Peyer's patch (tissue), 4 donors: ENCODE measurements at regions not wholly inside any gene's neighbourhood (a gene's known extent, or its start where the extent isn't known, plus 50 kb on each side); places are given as distances from the start of the nearest gene placed in this dataset.
"Not testable (repeated sequence)": the region's sequence is repeated elsewhere in the genome, so short reads cannot be mapped to it uniquely, and the experiment has no call there.

Experiments used
- DNase-seq, 3 donors: peaks; one replicate each; pipeline ENCODE4 v3.0.0-alpha.2; 2017 to 2019
- H3K27ac ChIP-seq, 4 donors: fragments of 200-600 bp; sonication (generic); one replicate each; pipeline ENCODE4 v1.5.1; 2016 to 2019
- H3K27me3 ChIP-seq, 2 donors: fragments of 200-600 bp; sonication (generic); one replicate each; pipeline ENCODE4 v1.5.1; 2019
- H3K36me3 ChIP-seq, 3 donors: fragments of 200-600 bp; sonication (generic); one replicate each; pipeline ENCODE4 v1.5.1; 2016 to 2019
- H3K4me1 ChIP-seq, 4 donors: fragments of 200-600 bp; sonication (generic); one replicate each; pipeline ENCODE4 v1.5.1; 2016 to 2019
- H3K4me3 ChIP-seq, 4 donors: fragments of 200-600 bp; sonication (generic); 1 replicate in 3 of 4; 2 replicates in 1 of 4; pipeline ENCODE4 v1.5.1; 2016 to 2019; ENCODE audit warnings: mild to moderate bottlenecking in 1 of 4
- H3K9me3 ChIP-seq, 4 donors: fragments of 200-600 bp; sonication (generic); one replicate each; pipeline ENCODE4 v1.5.1; 2016 to 2019; ENCODE audit warnings: mild to moderate bottlenecking in 1 of 4
- POLR2A ChIP-seq, 2 donors: fragments of 450-650 bp; IDR thresholded peaks; one replicate each; pipeline ENCODE4 v1.5.1; 2017; ENCODE audit warnings: antibody characterized with exemption in 2 of 2, mild to moderate bottlenecking in 2 of 2, moderate library complexity in 2 of 2
- TF ChIP-seq, protein P1 (sequence below), 6 experiments: fragments of 450-650 bp in 4 of 6; fragments of 200-600 bp in 2 of 6; sonication (generic) in 1 of 6; IDR thresholded peaks; one replicate each; pipeline ENCODE4 v1.5.1; 2017 to 2019; ENCODE audit warnings: antibody characterized with exemption in 6 of 6, mild to moderate bottlenecking in 3 of 6, moderate library complexity in 1 of 6

DNA sequence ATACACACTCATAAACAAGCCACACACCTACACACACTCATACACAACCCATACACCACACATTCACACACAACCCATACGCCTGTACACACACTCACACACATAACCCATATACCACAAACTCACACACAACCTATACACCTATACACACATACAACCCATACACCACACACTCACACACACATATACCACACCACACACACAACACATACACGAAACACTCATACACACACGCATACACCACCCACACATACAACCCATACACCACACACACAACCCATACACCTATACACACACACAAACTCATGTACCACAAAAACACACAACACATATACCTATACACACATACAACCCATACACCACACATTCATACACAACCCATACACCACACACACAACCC, 164.3 kb downstream of the TMEM121 start:
- TF ChIP-seq, protein P1, sequence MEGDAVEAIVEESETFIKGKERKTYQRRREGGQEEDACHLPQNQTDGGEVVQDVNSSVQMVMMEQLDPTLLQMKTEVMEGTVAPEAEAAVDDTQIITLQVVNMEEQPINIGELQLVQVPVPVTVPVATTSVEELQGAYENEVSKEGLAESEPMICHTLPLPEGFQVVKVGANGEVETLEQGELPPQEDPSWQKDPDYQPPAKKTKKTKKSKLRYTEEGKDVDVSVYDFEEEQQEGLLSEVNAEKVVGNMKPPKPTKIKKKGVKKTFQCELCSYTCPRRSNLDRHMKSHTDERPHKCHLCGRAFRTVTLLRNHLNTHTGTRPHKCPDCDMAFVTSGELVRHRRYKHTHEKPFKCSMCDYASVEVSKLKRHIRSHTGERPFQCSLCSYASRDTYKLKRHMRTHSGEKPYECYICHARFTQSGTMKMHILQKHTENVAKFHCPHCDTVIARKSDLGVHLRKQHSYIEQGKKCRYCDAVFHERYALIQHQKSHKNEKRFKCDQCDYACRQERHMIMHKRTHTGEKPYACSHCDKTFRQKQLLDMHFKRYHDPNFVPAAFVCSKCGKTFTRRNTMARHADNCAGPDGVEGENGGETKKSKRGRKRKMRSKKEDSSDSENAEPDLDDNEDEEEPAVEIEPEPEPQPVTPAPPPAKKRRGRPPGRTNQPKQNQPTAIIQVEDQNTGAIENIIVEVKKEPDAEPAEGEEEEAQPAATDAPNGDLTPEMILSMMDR (IDR thresholded peaks at IDR 0.05): no peak
- no peak for TF ChIP-seq POLR2A (IDR thresholded peaks at IDR 0.05)
- Histone ChIP-seq H3K27ac (peak overlapping the region in 2 of 4 donors; percentile 59 to 70), H3K9me3 (no peaks in the 10 kb centered on the region), H3K4me1 (peaks cover 0 to 3% (median 0%) of the 10 kb centered on the region in 4 donors), H3K36me3 (no peaks in the 10 kb centered on the region), H3K4me3 (no peak overlapping the region), H3K27me3 (no peaks in the 10 kb centered on the region)
- peak in 1 of 3 donors; percentile 1 for DNase-seq

DNA sequence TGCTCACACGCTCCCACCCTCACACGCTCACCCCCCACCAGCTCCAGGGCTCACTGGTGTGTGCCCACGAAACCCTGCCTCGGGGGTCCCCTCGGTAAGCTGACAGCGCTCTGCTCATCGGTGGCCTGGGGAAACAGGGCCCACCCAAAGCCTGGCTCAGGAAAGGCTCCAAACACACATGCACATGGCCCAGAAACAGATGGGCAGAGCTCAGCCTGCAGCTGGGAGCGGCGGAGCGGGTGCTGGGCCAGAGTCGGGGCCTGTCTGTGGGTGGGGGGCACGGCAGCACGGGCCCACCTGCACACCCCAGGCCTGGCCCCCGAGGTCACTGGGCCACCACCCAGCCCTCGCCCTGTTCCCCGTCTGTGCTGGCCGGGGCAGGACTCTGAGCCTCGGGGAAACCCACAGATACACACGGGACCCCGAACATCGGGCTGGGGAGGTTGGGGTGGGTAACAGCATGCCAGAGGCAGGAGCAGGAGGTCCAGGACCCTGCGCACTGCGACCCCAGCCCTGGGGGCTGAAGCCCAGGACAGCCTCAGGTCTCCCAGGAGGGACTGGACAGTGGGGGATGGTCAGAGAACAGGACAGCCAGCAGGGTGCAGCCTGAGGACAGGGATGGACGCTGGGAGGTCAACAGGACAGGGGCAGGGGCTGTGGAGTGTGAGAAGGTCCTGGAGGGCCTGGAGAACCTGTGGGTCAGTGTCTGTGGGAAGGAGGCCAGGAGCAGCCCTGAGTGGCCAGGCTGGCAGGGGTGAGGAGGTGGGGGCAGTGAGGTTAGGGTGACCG, 165.1 kb downstream of the TMEM121 start:
- not testable (repeated sequence) for H3K36me3 ChIP-seq, H3K4me1 ChIP-seq, H3K9me3 ChIP-seq, H3K4me3 ChIP-seq, H3K27me3 ChIP-seq
- peak overlapping the region in 2 of 4 donors; percentile 59 to 70 for H3K27ac ChIP-seq
- DNase-seq: peak in 2 of 3 donors; percentile 12 to 36

DNA sequence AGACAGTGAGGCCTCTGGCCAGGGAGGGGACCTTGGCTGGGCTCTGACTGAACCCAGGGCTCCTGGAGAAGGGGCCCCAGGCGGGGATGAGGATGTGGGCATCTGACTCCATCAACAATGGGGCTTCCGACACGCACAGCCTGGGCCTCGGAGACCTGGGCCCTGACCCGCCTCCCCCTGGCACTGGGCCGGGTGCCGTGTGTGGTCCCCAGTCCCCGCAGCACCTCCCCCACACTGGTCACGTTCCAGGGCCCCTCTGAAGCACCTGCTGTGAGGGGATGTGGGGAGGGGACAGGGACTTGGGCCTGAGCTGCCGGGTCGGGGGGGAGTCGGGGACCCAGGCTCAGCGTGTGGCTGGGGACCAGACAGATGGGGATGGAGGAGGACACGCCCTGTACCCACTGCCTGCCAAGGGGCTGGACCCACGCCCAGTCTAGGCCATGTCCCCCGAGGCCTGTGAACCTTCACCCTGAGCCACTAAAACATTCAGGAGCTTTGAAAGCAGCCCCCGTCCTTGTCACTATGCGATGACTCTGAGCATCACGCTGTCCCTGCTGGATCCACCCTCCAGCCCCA, 165.8 kb downstream of the TMEM121 start:
- not testable (repeated sequence) for H3K4me3 ChIP-seq, H3K27me3 ChIP-seq, H3K4me1 ChIP-seq, H3K36me3 ChIP-seq, H3K9me3 ChIP-seq
- peak overlapping the region in 2 of 4 donors; percentile 59 to 70 for H3K27ac ChIP-seq
- DNase-seq: peak in 2 of 3 donors; percentile 15 to 46

DNA sequence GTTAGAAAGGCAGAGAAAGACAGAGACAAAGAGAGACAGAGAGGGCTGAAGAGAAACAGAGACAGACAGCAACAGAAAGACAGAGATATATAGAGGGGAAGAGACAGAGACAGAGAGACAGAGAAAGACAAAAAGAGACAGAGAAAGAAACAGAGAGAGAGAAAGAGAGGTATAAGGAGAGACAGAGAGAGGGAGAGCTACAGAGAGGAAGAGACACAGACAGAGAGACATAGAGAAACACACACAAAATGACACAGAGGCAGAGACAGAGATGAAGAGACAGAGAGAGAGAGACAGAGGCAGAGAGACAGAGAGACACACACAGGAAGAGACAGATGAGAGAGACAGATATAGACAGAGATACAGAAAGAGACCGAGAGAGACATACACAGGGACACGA, 168.6 kb downstream of the TMEM121 start:
- Histone ChIP-seq H3K4me3 (no peak overlapping the region), H3K27me3 (no peaks in the 10 kb centered on the region), H3K9me3 (no peaks in the 10 kb centered on the region), H3K4me1 (no peaks in the 10 kb centered on the region), H3K27ac (peak overlapping the region in 2 of 4 donors; percentile 57), H3K36me3 (no peaks in the 10 kb centered on the region)
- TF ChIP-seq POLR2A (IDR thresholded peaks at IDR 0.05): no peak
- TF ChIP-seq, protein P1 (IDR thresholded peaks at IDR 0.05): no peak
- DNase-seq: no peak

DNA sequence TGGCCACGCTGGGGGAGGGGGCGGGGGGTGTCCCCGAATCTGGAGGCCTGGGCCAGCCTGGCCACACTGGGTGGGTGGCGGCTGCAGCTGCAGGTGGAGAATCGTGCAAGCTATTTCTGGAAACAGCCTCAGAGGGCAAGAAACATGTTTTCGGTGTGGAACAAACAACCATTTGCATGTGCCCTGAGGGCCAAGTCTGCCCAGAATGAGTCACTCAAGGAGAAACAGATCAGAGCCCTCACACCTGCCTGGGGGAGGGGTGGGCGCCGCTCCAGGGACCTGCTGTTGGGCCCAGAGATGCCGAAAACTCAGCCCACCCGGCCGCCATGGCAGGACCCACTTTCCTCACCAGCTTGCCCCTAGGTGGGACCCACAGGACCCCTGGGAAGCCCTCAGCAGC, 170.0 kb downstream of the TMEM121 start:
- H3K9me3 ChIP-seq, H3K4me3 ChIP-seq, H3K27me3 ChIP-seq, H3K36me3 ChIP-seq, DNase-seq, H3K27ac ChIP-seq, H3K4me1 ChIP-seq: not testable (repeated sequence)

DNA sequence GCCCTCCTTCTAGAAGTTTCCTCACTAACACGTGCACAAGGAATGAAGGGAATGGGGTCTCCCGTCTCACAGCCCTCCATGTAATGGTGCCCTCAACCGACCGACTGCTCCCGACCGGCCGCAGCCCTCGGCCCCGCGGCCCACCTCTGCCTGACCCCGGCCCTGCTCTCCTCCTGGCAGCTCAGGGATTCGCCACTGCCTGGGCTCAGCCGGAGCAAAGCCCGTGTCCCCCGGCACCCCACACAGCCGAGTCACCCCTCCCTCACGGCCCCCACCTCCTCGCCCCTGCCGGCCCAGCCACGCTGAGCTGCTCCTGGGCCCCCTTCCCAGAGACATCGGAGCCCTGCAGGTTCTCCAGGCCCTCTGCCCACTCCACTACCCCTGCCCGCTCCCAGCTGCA, 171.0 kb downstream of the TMEM121 start:
- H3K4me3 ChIP-seq, H3K4me1 ChIP-seq, H3K27me3 ChIP-seq, H3K9me3 ChIP-seq, H3K36me3 ChIP-seq, DNase-seq: not testable (repeated sequence)
- H3K27ac ChIP-seq: peak overlapping the region in 2 of 4 donors; percentile 67 to 75

DNA sequence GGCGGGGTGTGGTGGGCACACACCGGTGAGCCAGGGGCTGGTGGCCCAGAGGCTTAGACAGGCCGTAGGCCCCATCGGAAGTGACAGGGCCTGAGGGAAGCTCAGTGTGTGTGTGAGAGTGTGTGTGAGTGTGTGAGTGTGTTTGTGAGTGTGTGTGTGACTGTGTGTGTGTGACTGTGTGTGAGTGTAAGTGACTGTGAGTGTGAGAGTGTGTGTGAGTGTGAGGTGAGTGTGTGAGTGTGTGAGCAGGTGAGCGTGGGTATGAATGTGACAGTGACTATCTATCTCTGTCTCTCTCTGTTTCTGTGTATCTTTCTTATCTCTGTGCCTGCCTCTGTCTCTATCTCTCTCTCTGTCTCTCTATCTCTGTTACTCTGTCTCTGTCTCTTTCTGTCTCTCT, 171.6 kb downstream of the TMEM121 start:
- H3K9me3 ChIP-seq, H3K4me1 ChIP-seq, DNase-seq, H3K27me3 ChIP-seq, H3K36me3 ChIP-seq, H3K4me3 ChIP-seq: not testable (repeated sequence)
- peak overlapping the region in 2 of 4 donors; percentile 67 to 75 for H3K27ac ChIP-seq

DNA sequence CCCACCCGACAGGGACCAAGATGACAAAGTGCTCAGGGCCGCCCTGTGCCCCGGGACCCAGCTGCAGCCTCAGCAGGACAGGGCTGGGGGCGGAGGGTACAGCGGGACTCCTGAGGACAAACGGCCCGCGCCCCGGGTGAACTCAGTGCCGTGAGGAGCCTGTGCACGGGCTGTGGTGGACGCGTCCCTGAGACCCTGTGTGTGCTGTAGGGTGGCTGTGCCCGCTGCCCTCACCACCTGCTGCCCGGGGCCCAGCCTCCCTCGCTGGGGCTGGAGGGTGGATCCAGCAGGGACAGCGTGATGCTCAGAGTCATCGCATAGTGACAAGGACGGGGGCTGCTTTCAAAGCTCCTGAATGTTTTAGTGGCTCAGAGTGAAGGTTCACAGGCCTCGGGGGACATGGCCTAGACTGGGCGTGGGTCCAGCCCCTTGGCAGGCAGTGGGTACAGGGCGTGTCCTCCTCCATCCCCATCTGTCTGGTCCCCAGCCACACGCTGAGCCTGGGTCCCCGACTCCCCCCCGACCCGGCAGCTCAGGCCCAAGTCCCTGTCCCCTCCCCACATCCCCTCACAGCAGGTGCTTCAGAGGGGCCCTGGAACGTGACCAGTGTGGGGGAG, 172.7 kb downstream of the TMEM121 start:
- not testable (repeated sequence) for H3K9me3 ChIP-seq, DNase-seq

DNA sequence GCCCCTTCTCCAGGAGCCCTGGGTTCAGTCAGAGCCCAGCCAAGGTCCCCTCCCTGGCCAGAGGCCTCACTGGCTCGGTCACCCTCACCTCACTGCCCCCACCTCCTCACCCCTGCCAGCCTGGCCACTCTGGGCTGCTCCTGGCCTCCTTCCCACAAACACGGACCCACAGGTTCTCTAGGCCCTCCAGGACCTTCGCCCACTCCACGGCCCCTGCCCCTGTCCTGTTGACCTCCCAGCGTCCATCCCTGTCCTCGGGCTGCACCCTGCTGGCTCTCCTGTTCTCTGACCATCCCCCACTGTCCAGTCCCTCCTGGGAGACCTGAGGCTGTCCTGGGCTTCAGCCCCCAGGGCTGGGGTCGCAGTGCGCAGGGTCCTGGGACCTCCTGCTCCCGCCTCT, 173.3 kb downstream of the TMEM121 start:
- not testable (repeated sequence) for H3K36me3 ChIP-seq, H3K4me1 ChIP-seq, H3K4me3 ChIP-seq, H3K27me3 ChIP-seq, H3K9me3 ChIP-seq
- H3K27ac ChIP-seq: peak overlapping the region in 2 of 4 donors; percentile 54 to 79
- peak in 1 of 3 donors; percentile 46 for DNase-seq

More for the DNA sequence above, 172.7 kb downstream of the TMEM121 start:
- H3K27me3 ChIP-seq, H3K36me3 ChIP-seq, H3K4me3 ChIP-seq, H3K4me1 ChIP-seq: not testable (repeated sequence)
- peak overlapping the region in 2 of 4 donors; percentile 72 to 80 for H3K27ac ChIP-seq

DNA sequence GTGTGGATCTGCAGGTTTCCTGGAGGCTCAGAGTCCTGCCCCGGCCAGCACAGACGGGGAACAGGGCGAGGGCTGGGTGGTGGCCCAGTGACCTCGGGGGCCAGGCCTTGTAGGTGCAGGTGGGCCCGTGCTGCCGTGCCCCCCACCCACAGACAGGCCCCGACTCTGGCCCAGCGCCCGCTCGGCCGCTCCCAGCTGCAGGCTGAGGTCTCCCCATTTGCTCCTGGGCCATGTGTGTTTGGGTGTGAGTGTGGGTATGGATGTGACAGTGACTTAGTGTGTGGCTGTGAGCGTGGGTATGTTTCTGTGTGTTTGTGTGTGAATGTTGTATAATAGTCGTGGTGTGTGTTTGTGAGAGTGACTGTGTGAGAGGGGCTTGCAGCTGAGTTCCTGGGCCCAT, 173.8 kb downstream of the TMEM121 start:
- not testable (repeated sequence) for H3K9me3 ChIP-seq, H3K4me1 ChIP-seq, H3K4me3 ChIP-seq, H3K27me3 ChIP-seq, H3K36me3 ChIP-seq
- peak in 2 of 3 donors; percentile 25 to 45 for DNase-seq
- H3K27ac ChIP-seq: peak overlapping the region in 2 of 4 donors; percentile 38 to 79
